ENCODE measurements at regions not wholly inside any gene's neighbourhood (a gene's known extent, or its start where the extent isn't known, plus 50 kb on each side); places are given as distances from the start of the nearest gene placed in this dataset.

GRCh38 chr10:129231821-129232220 lies 235.2 kb upstream of the MGMT start:
- TF ChIP-seq CTCF (IDR thresholded peaks at IDR 0.05; ENCODE audit: extremely low read depth in 1 of 2, insufficient read depth in 1 of 2, low read depth in 1 of 2, low read length in 2 of 2) (no peak), POLR2AphosphoS5 (IDR thresholded peaks at IDR 0.05; ENCODE audit: insufficient read depth, low read depth, low read length) (no peak), POLR2A (IDR thresholded peaks at IDR 0.05; ENCODE audit: low read depth, low read length) (no peak), JUN (IDR thresholded peaks at IDR 0.05; ENCODE audit: borderline replicate concordance, insufficient read depth, insufficient read length, low read depth) (no peak), EZH2 (IDR thresholded peaks at IDR 0.05; ENCODE audit: borderline replicate concordance, low read depth, low read length, severe bottlenecking) (no peak), MAX (IDR thresholded peaks at IDR 0.05; ENCODE audit: insufficient read depth, insufficient read length) (no peak), MYC (IDR thresholded peaks at IDR 0.05; ENCODE audit: low read depth, low read length) (no peak)
